DOHH2 (cell line): ENCODE measurements at regions not wholly inside any gene's neighbourhood (a gene's known extent, or its start where the extent isn't known, plus 50 kb on each side); places are given as distances from the start of the nearest gene placed in this dataset.

Experiments used
- CTCF ChIP-seq: fragments of 200-600 bp; sonication (generic); IDR thresholded peaks from one replicate; pipeline ENCODE4 v1.5.1; 2014; ENCODE audit warnings: antibody characterized with exemption, mild to moderate bottlenecking, low read depth, low read length; ENCODE audit not compliant: poor library complexity, severe bottlenecking
- EZH2phosphoT487 ChIP-seq: fragments of 200-600 bp; sonication (generic); IDR thresholded peaks from 2 replicates; pipeline ENCODE4 v1.6.1; 2017; ENCODE audit warnings: borderline replicate concordance, mild to moderate bottlenecking, antibody characterized with exemption, low read length, moderate library complexity, mixed read lengths

GRCh38 chr1:55813618-55814017 is 598.5 kb upstream of the USP24 start:
- TF ChIP-seq CTCF (no peak), EZH2phosphoT487 (no peak)
